ENCODE measurements at regions not wholly inside any gene's neighbourhood (a gene's known extent, or its start where the extent isn't known, plus 50 kb on each side); places are given as distances from the start of the nearest gene placed in this dataset.

GRCh38 chr12:125360540-125360939 is 295.3 kb downstream of the AACS start:
- no peak for DNase-seq (ENCODE audit: low read depth in 2 of 2)

- DNase-seq (ENCODE audit: low read depth in 2 of 2) = no peak
Observed at GRCh38 chr12:125371033-125371432, 305.8 kb downstream of the AACS start.

GRCh38 chr12:125372085-125372484 is 306.9 kb downstream of the AACS start:
- no peak for DNase-seq (ENCODE audit: low read depth in 2 of 2)

- no peak for DNase-seq (ENCODE audit: low read depth in 2 of 2)
Observed at GRCh38 chr12:125373375-125373774, 308.1 kb downstream of the AACS start.

- no peak for DNase-seq (ENCODE audit: low read depth in 2 of 2)
Observed at GRCh38 chr12:125376422-125376821, 311.2 kb downstream of the AACS start.

- DNase-seq (ENCODE audit: low read depth in 2 of 2) = no peak
Observed at GRCh38 chr12:125377093-125377492, 311.9 kb downstream of the AACS start.

GRCh38 chr12:125381373-125381772 is 316.1 kb downstream of the AACS start:
- no peak for DNase-seq (ENCODE audit: low read depth in 2 of 2)

GRCh38 chr12:125382926-125383325 is 317.7 kb downstream of the AACS start:
- DNase-seq (ENCODE audit: low read depth in 2 of 2) = no peak

GRCh38 chr12:125386652-125387051 is 321.4 kb downstream of the AACS start:
- no peak for DNase-seq (ENCODE audit: low read depth in 2 of 2)

- DNase-seq (ENCODE audit: low read depth in 2 of 2) = no peak
Observed at GRCh38 chr12:125387206-125387605, 322.0 kb downstream of the AACS start.

- no peak for DNase-seq (ENCODE audit: low read depth in 2 of 2)
Observed at GRCh38 chr12:125389061-125389697, 323.9 kb downstream of the AACS start.

- DNase-seq (ENCODE audit: low read depth in 2 of 2) = no peak
Observed at GRCh38 chr12:125393569-125393968, 328.3 kb downstream of the AACS start.

GRCh38 chr12:125395583-125396215 is 330.5 kb downstream of the AACS start:
- no peak for DNase-seq (ENCODE audit: low read depth in 2 of 2)

- DNase-seq (ENCODE audit: low read depth in 2 of 2) = no peak
Observed at GRCh38 chr12:125399489-125399888, 334.3 kb downstream of the AACS start.

GRCh38 chr12:125402874-125403789 is 337.9 kb downstream of the AACS start:
- DNase-seq (ENCODE audit: low read depth in 2 of 2) = no peak

- no peak for DNase-seq (ENCODE audit: low read depth in 2 of 2)
Observed at GRCh38 chr12:125403843-125404242, 338.6 kb downstream of the AACS start.

- DNase-seq (ENCODE audit: low read depth in 2 of 2) = no peak
Observed at GRCh38 chr12:125406131-125406530, 340.9 kb downstream of the AACS start.

- DNase-seq (ENCODE audit: low read depth in 2 of 2) = no peak
Observed at GRCh38 chr12:125408718-125409117, 343.5 kb downstream of the AACS start.

GRCh38 chr12:125412506-125412905 is 347.3 kb downstream of the AACS start:
- DNase-seq (ENCODE audit: low read depth in 2 of 2) = no peak

- DNase-seq (ENCODE audit: low read depth in 2 of 2) = no peak
Observed at GRCh38 chr12:125417446-125417845, 352.2 kb downstream of the AACS start.

- DNase-seq (ENCODE audit: low read depth in 2 of 2) = no peak
Observed at GRCh38 chr12:125418902-125419564, 353.8 kb downstream of the AACS start.

- DNase-seq (ENCODE audit: low read depth in 2 of 2) = no peak
Observed at GRCh38 chr12:125424909-125425308, 359.7 kb downstream of the AACS start.

Measured in stimulated activated CD8-positive, alpha-beta memory T cell treated with anti-CD3 and anti-CD28 coated beads, Interleukin-2, amount 100 ng/mL, for 48 hours (primary cell).